ENCODE measurements at regions not wholly inside any gene's neighbourhood (a gene's known extent, or its start where the extent isn't known, plus 50 kb on each side); places are given as distances from the start of the nearest gene placed in this dataset.

- TF ChIP-seq, protein P1, sequence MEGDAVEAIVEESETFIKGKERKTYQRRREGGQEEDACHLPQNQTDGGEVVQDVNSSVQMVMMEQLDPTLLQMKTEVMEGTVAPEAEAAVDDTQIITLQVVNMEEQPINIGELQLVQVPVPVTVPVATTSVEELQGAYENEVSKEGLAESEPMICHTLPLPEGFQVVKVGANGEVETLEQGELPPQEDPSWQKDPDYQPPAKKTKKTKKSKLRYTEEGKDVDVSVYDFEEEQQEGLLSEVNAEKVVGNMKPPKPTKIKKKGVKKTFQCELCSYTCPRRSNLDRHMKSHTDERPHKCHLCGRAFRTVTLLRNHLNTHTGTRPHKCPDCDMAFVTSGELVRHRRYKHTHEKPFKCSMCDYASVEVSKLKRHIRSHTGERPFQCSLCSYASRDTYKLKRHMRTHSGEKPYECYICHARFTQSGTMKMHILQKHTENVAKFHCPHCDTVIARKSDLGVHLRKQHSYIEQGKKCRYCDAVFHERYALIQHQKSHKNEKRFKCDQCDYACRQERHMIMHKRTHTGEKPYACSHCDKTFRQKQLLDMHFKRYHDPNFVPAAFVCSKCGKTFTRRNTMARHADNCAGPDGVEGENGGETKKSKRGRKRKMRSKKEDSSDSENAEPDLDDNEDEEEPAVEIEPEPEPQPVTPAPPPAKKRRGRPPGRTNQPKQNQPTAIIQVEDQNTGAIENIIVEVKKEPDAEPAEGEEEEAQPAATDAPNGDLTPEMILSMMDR (IDR thresholded peaks at IDR 0.05 in 8 of 11, conservative IDR thresholded peaks at IDR 0.05 in 3 of 11), result no peak
- no peak for TF ChIP-seq POLR2A (IDR thresholded peaks at IDR 0.05)
Observed at GRCh38 chr6:12508553-12508952, 208.0 kb upstream of the PHACTR1 start.

Data from spleen (tissue), 7 donors.